Astrocyte of the spinal cord (primary cell): ENCODE measurements at regions not wholly inside any gene's neighbourhood (a gene's known extent, or its start where the extent isn't known, plus 50 kb on each side); places are given as distances from the start of the nearest gene placed in this dataset.
A peak's percentile ranks its signal among the peaks of the same experiment; 100 is the strongest.

Experiments
- DNase-seq: peaks from one replicate; pipeline ENCODE4 v3.0.0; 2011; ENCODE audit warnings: low read depth, low spot score
- H3K4me3 ChIP-seq: 2 replicates; pipeline ENCODE4 v1.5.1; 2011; ENCODE audit warnings: low read depth, mild to moderate bottlenecking, low read length, moderate library complexity
- CTCF ChIP-seq: IDR thresholded peaks from 2 replicates; pipeline ENCODE4 v1.5.1; 2012; ENCODE audit warnings: low read depth, mild to moderate bottlenecking, low read length, inconsistent platforms
- in situ Hi-C: cut with HindIII; loops from 2 replicates; pipeline ENCODE4 v1.10.0; 2017; ENCODE audit warnings: low sequenced_read_pairs

DNA sequence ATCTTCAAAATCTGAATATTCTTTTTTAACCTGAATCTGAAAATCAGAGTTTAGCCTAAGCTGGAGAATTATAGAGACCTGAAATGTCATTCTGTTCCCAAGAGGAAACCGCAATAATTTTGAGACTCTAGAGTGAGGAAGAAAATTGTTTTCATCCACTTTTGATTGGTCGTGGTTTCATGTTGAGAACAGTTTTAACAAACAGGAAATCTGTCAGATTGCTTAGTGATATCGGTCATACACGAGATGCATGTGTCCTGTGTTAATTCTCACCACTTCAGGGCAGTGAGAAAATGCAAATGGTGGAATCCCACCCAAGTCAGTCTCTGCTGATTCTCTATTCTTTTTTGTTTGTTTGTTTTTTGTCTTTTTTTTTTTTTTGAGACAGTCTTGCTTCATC lies 1498.5 kb upstream of the TMEM132C start:
- in situ Hi-C loops = no loop called here
- no peak for DNase-seq
- no peak for TF ChIP-seq CTCF
- H3K4me3 ChIP-seq = no peak overlapping the region

- no peak overlapping the region for H3K4me3 ChIP-seq
- no peak for TF ChIP-seq CTCF
- in situ Hi-C loops = no loop called here
- DNase-seq = no peak
These were observed 1496.8 kb upstream of the TMEM132C start for GRCh38 chr12:126770188-126770587.

DNA sequence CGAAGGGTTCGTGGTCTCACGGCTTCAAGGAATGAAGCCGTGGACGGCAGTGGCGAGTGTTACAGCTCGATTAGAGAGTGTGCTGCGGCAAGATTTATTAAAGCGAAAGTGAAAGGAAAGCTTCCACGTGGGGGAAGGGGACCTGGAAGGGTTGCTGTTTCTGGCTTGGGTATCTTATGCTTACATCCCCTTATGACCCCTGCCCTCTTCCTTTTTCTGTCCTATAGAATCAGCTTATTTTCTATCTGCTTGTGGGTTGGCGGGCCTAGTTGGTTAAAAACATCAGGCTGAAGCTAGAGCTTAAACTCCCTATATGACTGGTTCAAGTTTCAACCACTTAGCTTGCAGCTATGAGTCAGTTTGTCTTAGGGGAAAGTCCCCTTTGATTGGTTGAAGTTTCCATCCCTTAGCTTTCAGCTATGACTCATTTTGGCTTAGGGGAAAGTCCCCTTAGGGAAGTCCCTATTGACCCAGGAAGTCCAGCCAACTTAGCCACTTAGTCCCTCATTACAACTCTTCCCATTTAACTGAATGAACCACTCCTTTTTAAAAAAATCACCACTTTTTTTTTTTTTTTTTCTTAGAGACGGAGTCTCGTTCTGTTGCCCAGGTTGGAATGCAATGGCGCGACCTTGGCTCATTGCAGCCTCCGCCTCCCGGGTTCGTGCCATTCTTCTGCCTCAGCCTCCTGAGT lies 1494.7 kb upstream of the TMEM132C start:
- no peak for TF ChIP-seq CTCF
- no peak overlapping the region for H3K4me3 ChIP-seq
- peak; percentile 64 for DNase-seq
- in situ Hi-C loops = no loop called here

GRCh38 chr12:126773012-126773411 lies 1494.0 kb upstream of the TMEM132C start:
- no peak for TF ChIP-seq CTCF

GRCh38 chr12:126773491-126773890 lies 1493.5 kb upstream of the TMEM132C start:
- in situ Hi-C loops = no loop called here
- DNase-seq = no peak
- no peak overlapping the region for H3K4me3 ChIP-seq
- TF ChIP-seq CTCF = no peak

More at GRCh38 chr12:126773012-126773411, 1494.0 kb upstream of the TMEM132C start:
- in situ Hi-C loops = no loop called here
- H3K4me3 ChIP-seq = no peak overlapping the region
- no peak for DNase-seq

GRCh38 chr12:126776026-126776655 lies 1490.8 kb upstream of the TMEM132C start:
- in situ Hi-C loops = no loop called here
- no peak overlapping the region for H3K4me3 ChIP-seq
- no peak for DNase-seq
- no peak for TF ChIP-seq CTCF
